ENCODE measurements at regions not wholly inside any gene's neighbourhood (a gene's known extent, or its start where the extent isn't known, plus 50 kb on each side); places are given as distances from the start of the nearest gene placed in this dataset.
"Not testable (repeated sequence)": the region's sequence is repeated elsewhere in the genome, so short reads cannot be mapped to it uniquely, and the experiment has no call there.

- DNase-seq: not testable (repeated sequence)
Measured at GRCh38 chr10:47711428-47711827, 52.0 kb downstream of the SYT15B start.

GRCh38 chr10:47710443-47710842 lies 52.9 kb downstream of the SYT15B start:
- DNase-seq: not testable (repeated sequence)

- peak; percentile 73 for DNase-seq
Measured at GRCh38 chr10:47705698-47706414, 57.5 kb downstream of the SYT15B start.

- not testable (repeated sequence) for DNase-seq
Measured at GRCh38 chr10:47701285-47701684, 62.1 kb downstream of the SYT15B start.

- not testable (repeated sequence) for DNase-seq
Measured at GRCh38 chr10:47699854-47700253, 63.5 kb downstream of the SYT15B start.

- not testable (repeated sequence) for DNase-seq
Measured at GRCh38 chr10:47696170-47696569, 67.2 kb downstream of the SYT15B start.

GRCh38 chr10:47695149-47695548 lies 68.2 kb downstream of the SYT15B start:
- DNase-seq: not testable (repeated sequence)

- DNase-seq: not testable (repeated sequence)
Measured at GRCh38 chr10:47690304-47690703, 73.1 kb downstream of the SYT15B start.

GRCh38 chr10:47683826-47684475 lies 79.4 kb downstream of the SYT15B start:
- not testable (repeated sequence) for DNase-seq

GRCh38 chr10:47681638-47681990 lies 81.8 kb downstream of the SYT15B start:
- DNase-seq: not testable (repeated sequence)

GRCh38 chr10:47680848-47681637 lies 82.3 kb downstream of the SYT15B start:
- DNase-seq: not testable (repeated sequence)

GRCh38 chr10:47676102-47676501 lies 87.3 kb downstream of the SYT15B start:
- not testable (repeated sequence) for DNase-seq

- DNase-seq: not testable (repeated sequence)
Measured at GRCh38 chr10:47675577-47675976, 87.8 kb downstream of the SYT15B start.

GRCh38 chr10:47673128-47673527 lies 90.3 kb downstream of the SYT15B start:
- DNase-seq: not testable (repeated sequence)

- DNase-seq: not testable (repeated sequence)
Measured at GRCh38 chr10:47670857-47671256, 92.5 kb downstream of the SYT15B start.

GRCh38 chr10:47661955-47662577 lies 101.3 kb downstream of the SYT15B start:
- not testable (repeated sequence) for DNase-seq

GRCh38 chr10:47656732-47657131 lies 106.7 kb downstream of the SYT15B start:
- not testable (repeated sequence) for DNase-seq

- DNase-seq: not testable (repeated sequence)
Measured at GRCh38 chr10:47654161-47654560, 109.2 kb downstream of the SYT15B start.

GRCh38 chr10:47648594-47648993 lies 114.8 kb downstream of the SYT15B start:
- not testable (repeated sequence) for DNase-seq

GRCh38 chr10:47647523-47648101 lies 115.8 kb downstream of the SYT15B start:
- not testable (repeated sequence) for DNase-seq

GRCh38 chr10:47646686-47647273 lies 116.6 kb downstream of the SYT15B start:
- DNase-seq: peak; percentile 32

- DNase-seq: not testable (repeated sequence)
Measured at GRCh38 chr10:47626975-47627374, 103.5 kb upstream of the AGAP9 start.
